H1 (cell line): ENCODE measurements at regions not wholly inside any gene's neighbourhood (a gene's known extent, or its start where the extent isn't known, plus 50 kb on each side); places are given as distances from the start of the nearest gene placed in this dataset.

Experiments
- CTCF ChIA-PET: fragments of 300-600 bp; sonication (Branson Sonifier 250); formaldehyde crosslinking; loops from one replicate; lab custom pipeline; 2021; ENCODE audit not compliant: partially characterized antibody; lab: Charles Lee
- POLR2A ChIA-PET: fragments of 300-600 bp; sonication (Branson Sonifier 250); formaldehyde crosslinking; loops from one replicate; lab custom pipeline; 2021; ENCODE audit warnings: inconsistent platforms; ENCODE audit not compliant: partially characterized antibody; lab: Charles Lee
- DNase-seq, 2 experiments: peaks; one replicate each; pipeline versions ENCODE4 v3.0.0 to v3.0.0-alpha.2; 2010 to 2022; ENCODE audit warnings: low spot score in 2 of 2, low read depth in 1 of 2, mixed read lengths in 1 of 2
- FAIRE-seq: peaks from 2 replicates; lab custom pipeline; 2011; peaks lifted over from hg19 to GRCh38; lab: Jason Lieb, UNC
- H2AFZ ChIP-seq: 2 replicates; pipeline ENCODE4 v1.8.1; 2012; ENCODE audit warnings: low read length, inconsistent platforms
- H2AK5ac ChIP-seq: 2 replicates; pipeline ENCODE4 v1.6.1; 2013; ENCODE audit warnings: low read depth, low read length
- H2BK120ac ChIP-seq: replicated peaks from 2 replicates; pipeline ENCODE3; 2013; ENCODE audit warnings: low read depth, low read length, inconsistent platforms
- H2BK12ac ChIP-seq: 2 replicates; pipeline ENCODE4 v1.6.1; 2013; ENCODE audit warnings: low read depth, low read length
- H2BK15ac ChIP-seq: 2 replicates; pipeline ENCODE4 v1.6.1; 2013; ENCODE audit warnings: low read length
- H2BK20ac ChIP-seq: 2 replicates; pipeline ENCODE4 v1.6.1; 2013; ENCODE audit warnings: low read length
- H2BK5ac ChIP-seq: 2 replicates; pipeline ENCODE4 v1.6.1; 2013; ENCODE audit warnings: low read depth, low read length
- H3K14ac ChIP-seq: 2 replicates; pipeline ENCODE4 v1.6.1; 2013; ENCODE audit warnings: inconsistent platforms; ENCODE audit not compliant: insufficient read length
- H3K18ac ChIP-seq: 2 replicates; pipeline ENCODE4 v1.6.1; 2013; ENCODE audit warnings: low read length; ENCODE audit errors: extremely low read depth
- H3K23ac ChIP-seq: 2 replicates; pipeline ENCODE4 v1.6.1; 2013; ENCODE audit warnings: inconsistent platforms; ENCODE audit not compliant: insufficient read length
- H3K23me2 ChIP-seq: 2 replicates; pipeline ENCODE4 v1.6.1; 2013; ENCODE audit warnings: low read depth, low read length
- H3K27ac ChIP-seq: 2 replicates; pipeline ENCODE4 v1.6.1; 2011; ENCODE audit warnings: low read depth, low read length, inconsistent platforms
- H3K27me3 ChIP-seq, 4 experiments: replicated peaks in 1 of 4; 1 replicate in 1 of 4; 2 replicates in 3 of 4; pipeline versions ENCODE4 v1.6.1 to v1.8.1; 2011 to 2013; ENCODE audit warnings: low read length in 3 of 4, mild to moderate bottlenecking in 3 of 4, inconsistent platforms in 2 of 4, mixed read lengths in 2 of 4, moderate library complexity in 1 of 4; ENCODE audit not compliant: control insufficient read depth in 3 of 4, insufficient read depth in 3 of 4; ENCODE audit errors: extremely low read depth in 1 of 4
- H3K36me3 ChIP-seq, 4 experiments: 2 replicates each; pipeline versions ENCODE4 v1.6.1 to v1.8.1; 2011 to 2013; ENCODE audit warnings: mild to moderate bottlenecking in 4 of 4, low read length in 3 of 4, moderate library complexity in 2 of 4, control low read depth in 1 of 4, inconsistent platforms in 1 of 4; ENCODE audit not compliant: insufficient read depth in 4 of 4, control insufficient read depth in 2 of 4
- H3K4ac ChIP-seq: replicated peaks from 2 replicates; pipeline ENCODE3; 2013; ENCODE audit warnings: low read length, low read depth, mixed read lengths, inconsistent platforms; ENCODE audit not compliant: insufficient read length
- H3K4me1 ChIP-seq, 4 experiments: replicated peaks in 1 of 4; 1 replicate in 1 of 4; 2 replicates in 3 of 4; pipeline versions ENCODE4 v1.6.1 to v1.8.1; 2011 to 2013; ENCODE audit warnings: low read length in 3 of 4, inconsistent platforms in 2 of 4, mixed read lengths in 1 of 4; ENCODE audit not compliant: insufficient read depth in 4 of 4, control insufficient read depth in 3 of 4
- H3K4me2 ChIP-seq, 2 experiments: 2 replicates each; pipeline versions ENCODE4 v1.6.1 to v1.8.1; 2011 to 2013; ENCODE audit warnings: low read depth in 2 of 2, low read length in 2 of 2, control low read depth in 1 of 2, inconsistent platforms in 1 of 2, mild to moderate bottlenecking in 1 of 2; ENCODE audit not compliant: insufficient read depth in 1 of 2
- H3K4me3 ChIP-seq, 4 experiments: fragments of 200-600, 300-600 bp in 1 of 4; sonication (generic), shearing (Covaris generic), sonication (Bioruptor Twin) in 1 of 4; 2 replicates each; pipeline versions ENCODE4 v1.5.1 to v1.8.1; 2011 to 2016; ENCODE audit warnings: low read length in 4 of 4, low read depth in 3 of 4, control low read depth in 2 of 4, inconsistent platforms in 2 of 4, mild to moderate bottlenecking in 2 of 4, mixed read lengths in 1 of 4, moderate library complexity in 1 of 4; ENCODE audit not compliant: insufficient read depth in 2 of 4; ENCODE audit errors: extremely low read depth in 1 of 4
- H3K56ac ChIP-seq: replicated peaks from 2 replicates; pipeline ENCODE3; 2013; ENCODE audit warnings: low read depth, mild to moderate bottlenecking, mixed read lengths, low read length, inconsistent platforms; ENCODE audit not compliant: insufficient read length
- H3K79me1 ChIP-seq: 2 replicates; pipeline ENCODE4 v1.6.1; 2013; ENCODE audit warnings: low read depth, low read length, control low read depth
- H3K79me2 ChIP-seq, 2 experiments: 2 replicates each; pipeline versions ENCODE4 v1.6.1 to v1.8.1; 2012 to 2013; ENCODE audit warnings: low read length in 2 of 2, mild to moderate bottlenecking in 2 of 2, inconsistent platforms in 1 of 2; ENCODE audit not compliant: insufficient read depth in 2 of 2, control insufficient read depth in 1 of 2
- H3K9ac ChIP-seq, 4 experiments: replicated peaks in 1 of 4; 1 replicate in 1 of 4; 2 replicates in 3 of 4; pipeline versions ENCODE4 v1.6.1 to v1.8.1; 2011 to 2013; ENCODE audit warnings: low read depth in 3 of 4, low read length in 3 of 4, control low read depth in 2 of 4, mild to moderate bottlenecking in 2 of 4, moderate library complexity in 2 of 4, inconsistent platforms in 1 of 4; ENCODE audit errors: extremely low read depth in 1 of 4
- H3K9me3 ChIP-seq, 2 experiments: 2 replicates each; pipeline versions ENCODE4 v1.6.1 to v1.8.1; 2012 to 2013; ENCODE audit warnings: mild to moderate bottlenecking in 2 of 2, moderate library complexity in 2 of 2, control low read depth in 1 of 2, inconsistent platforms in 1 of 2, low read depth in 1 of 2, low read length in 1 of 2, mixed read lengths in 1 of 2; ENCODE audit not compliant: insufficient read depth in 2 of 2
- H4K20me1 ChIP-seq, 2 experiments: replicated peaks in 1 of 2; 2 replicates each; pipeline versions ENCODE3 to v1.8.1; 2011 to 2013; ENCODE audit warnings: inconsistent platforms in 2 of 2, low read length in 2 of 2, mild to moderate bottlenecking in 1 of 2; ENCODE audit not compliant: insufficient read depth in 2 of 2, control insufficient read depth in 1 of 2
- H4K5ac ChIP-seq: 2 replicates; pipeline ENCODE4 v1.6.1; 2013; ENCODE audit warnings: low read length, low read depth, mixed read lengths, inconsistent platforms; ENCODE audit not compliant: insufficient read length
- H4K8ac ChIP-seq: 2 replicates; pipeline ENCODE4 v1.8.0; 2013; ENCODE audit warnings: mild to moderate bottlenecking, moderate library complexity, low read length, inconsistent platforms; ENCODE audit not compliant: insufficient read depth; ENCODE audit errors: extremely low read depth
- H4K91ac ChIP-seq: replicated peaks from 2 replicates; pipeline ENCODE3; 2013; ENCODE audit warnings: low read length, mixed read lengths, inconsistent platforms; ENCODE audit not compliant: insufficient read length
- BACH1 ChIP-seq: IDR thresholded peaks from 2 replicates; pipeline ENCODE4 v1.6.1; 2012; ENCODE audit warnings: low read length, improper control_type of control experiment
- BCL11A ChIP-seq, 2 experiments: IDR thresholded peaks; one replicate each; pipeline ENCODE4 v1.6.1; 2011; ENCODE audit warnings: low read depth in 2 of 2, low read length in 2 of 2, mild to moderate bottlenecking in 2 of 2
- BRCA1 ChIP-seq: IDR thresholded peaks from 2 replicates; pipeline ENCODE4 v1.6.1; 2012; ENCODE audit warnings: low read depth, low read length, improper control_type of control experiment
- CEBPB ChIP-seq: IDR thresholded peaks from 2 replicates; pipeline ENCODE4 v1.6.1; 2012; ENCODE audit warnings: low read depth, low read length
- JUND ChIP-seq: IDR thresholded peaks from 2 replicates; pipeline ENCODE4 v1.6.1; 2011; ENCODE audit warnings: mild to moderate bottlenecking, improper control_type of control experiment, low read length
- KDM4A ChIP-seq: IDR thresholded peaks from one replicate; pipeline ENCODE4 v1.7.1; 2012; ENCODE audit warnings: low read depth, mild to moderate bottlenecking, moderate library complexity, low read length, inconsistent platforms; ENCODE audit not compliant: severe bottlenecking
- KDM5A ChIP-seq: fragments of 200-600 bp; IDR thresholded peaks from 2 replicates; pipeline ENCODE4 v1.7.1; 2012; ENCODE audit warnings: mild to moderate bottlenecking, low read length, inconsistent platforms, mixed read lengths
- NANOG ChIP-seq: IDR thresholded peaks from 2 replicates; pipeline ENCODE4 v1.6.1; 2011; ENCODE audit warnings: low read length, low read depth, mild to moderate bottlenecking, inconsistent platforms; ENCODE audit not compliant: insufficient read depth, poor library complexity, severe bottlenecking
- NRF1 ChIP-seq: IDR thresholded peaks from 2 replicates; pipeline ENCODE4 v1.6.1; 2011; ENCODE audit warnings: mild to moderate bottlenecking, low read depth, low read length, improper control_type of control experiment
- RAD21 ChIP-seq, 2 experiments: IDR thresholded peaks in 1 of 2; conservative IDR thresholded peaks in 1 of 2; 2 replicates each; pipeline ENCODE4 v1.6.1; 2011; ENCODE audit warnings: low read depth in 2 of 2, low read length in 2 of 2, improper control_type of control experiment in 1 of 2, inconsistent platforms in 1 of 2, mild to moderate bottlenecking in 1 of 2, moderate library complexity in 1 of 2
- RFX5 ChIP-seq: IDR thresholded peaks from 2 replicates; pipeline ENCODE4 v1.6.1; 2011; ENCODE audit warnings: low read depth, low read length, improper control_type of control experiment, borderline replicate concordance
- SAP30 ChIP-seq: fragments of 300-600 bp; sonication (generic); IDR thresholded peaks from 2 replicates; pipeline ENCODE4 v1.7.1; 2012; ENCODE audit warnings: low read length, moderate library complexity, mild to moderate bottlenecking, inconsistent platforms; ENCODE audit not compliant: insufficient read depth, insufficient replicate concordance
- SP1 ChIP-seq: IDR thresholded peaks from 2 replicates; pipeline ENCODE4 v1.6.1; 2011; ENCODE audit warnings: low read depth, low read length
- SP4 ChIP-seq: IDR thresholded peaks from 2 replicates; pipeline ENCODE4 v1.6.1; 2012; ENCODE audit warnings: low read length, inconsistent platforms
- TAF7 ChIP-seq: optimal IDR thresholded peaks from 2 replicates; pipeline ENCODE3; 2011; ENCODE audit warnings: low read depth, mild to moderate bottlenecking, inconsistent platforms, low read length, moderate library complexity, borderline replicate concordance
- WGBS, 2 experiments: shearing (Covaris generic) in 1 of 2; methylation state at CpG; one replicate each; pipeline versions ENCODE4 v1.1.6 to v1.1.7; 2013 to 2015; ENCODE audit warnings: low lambda C conversion rate in 2 of 2, mixed read lengths in 2 of 2, inconsistent platforms in 1 of 2, low coverage in 1 of 2, missing lambda C conversion rate in 1 of 2; ENCODE audit not compliant: insufficient replicate concordance in 2 of 2, insufficient coverage in 1 of 2, insufficient read length in 1 of 2; ENCODE audit errors: extremely low coverage in 1 of 2, missing lambda C conversion rate in 1 of 2; 5-methylcytosine and 5-hydroxymethylcytosine counted together

GRCh38 chr2:238638982-238639628 lies 208.8 kb upstream of the TWIST2 start:
- Histone ChIP-seq H2AK5ac (no peak overlapping the region), H3K36me3 (no peaks in the 10 kb centered on the region), H4K91ac (no peak overlapping the region), H3K14ac (no peak overlapping the region), H3K23ac (no peak overlapping the region), H3K27ac (no peak overlapping the region), H3K23me2 (no peaks in the 10 kb centered on the region), H3K9me3 (no peaks in the 10 kb centered on the region), H2BK5ac (no peak overlapping the region), H3K4ac (no peak overlapping the region), H3K4me1 (no peaks in the 10 kb centered on the region), H3K79me1 (no peaks in the 10 kb centered on the region), H3K4me2 (no peak overlapping the region; a peak in 1 of 4 replicates), H3K9ac (no peak overlapping the region), H3K56ac (no peak overlapping the region), H2BK12ac (no peak overlapping the region), H4K8ac (no peak overlapping the region; the same call in 1 of the 2 replicates), H3K18ac (no peak overlapping the region), H4K20me1 (no peaks in the 10 kb centered on the region), H3K79me2 (no peaks in the 10 kb centered on the region), H3K4me3 (no peak overlapping the region), H2BK20ac (no peak overlapping the region), H4K5ac (no peak overlapping the region), H2AFZ (no peak overlapping the region), H3K27me3 (no peaks in the 10 kb centered on the region), H2BK15ac (no peak overlapping the region), H2BK120ac (no peak overlapping the region)
- 92% methylated on average over 17 of the region's 17 CpGs; no CpG with 5 or more reads in 1 of the 2 experiments for WGBS, 2 experiments
- FAIRE-seq (no peak), DNase-seq (no peak)
- POLR2A ChIA-PET: no interaction called here
- CTCF ChIA-PET: no interaction called here
- no peak for TF ChIP-seq SP1
- no peak for TF ChIP-seq NANOG
- TF ChIP-seq BCL11A (IDR thresholded peaks at IDR 0.05; ENCODE audit: low read depth in 2 of 2, low read length in 2 of 2): no peak
- no peak for TF ChIP-seq CEBPB
- no peak for TF ChIP-seq BRCA1
- no peak for TF ChIP-seq BACH1
- TF ChIP-seq SP4: no peak
- no peak for TF ChIP-seq KDM4A
- TF ChIP-seq RFX5: no peak
- no peak for TF ChIP-seq KDM5A
- TF ChIP-seq JUND: no peak
- TF ChIP-seq NRF1: no peak
- TF ChIP-seq TAF7: no peak
- TF ChIP-seq RAD21 (IDR thresholded peaks at IDR 0.05 in 1 of 2, conservative IDR thresholded peaks at IDR 0.05 in 1 of 2; ENCODE audit: low read depth in 2 of 2, low read length in 2 of 2): no peak
- TF ChIP-seq SAP30: no peak
